Hepatocyte (in vitro differentiated cells): ENCODE measurements at regions not wholly inside any gene's neighbourhood (a gene's known extent, or its start where the extent isn't known, plus 50 kb on each side); places are given as distances from the start of the nearest gene placed in this dataset.

Experiments
- CTCF ChIP-seq: fragments of 200-600 bp; sonication (generic); IDR thresholded peaks from 2 replicates; pipeline ENCODE4 v1.5.1; 2016; ENCODE audit warnings: antibody characterized with exemption, mild to moderate bottlenecking; ENCODE audit not compliant: poor library complexity
- EZH2 ChIP-seq: fragments of 200-600 bp; sonication (generic); IDR thresholded peaks from 2 replicates; pipeline ENCODE4 v1.6.1; 2016; ENCODE audit warnings: antibody characterized with exemption, mild to moderate bottlenecking, borderline replicate concordance
- EZH2phosphoT487 ChIP-seq: fragments of 200-600 bp; sonication (generic); IDR thresholded peaks from one replicate; pipeline ENCODE4 v1.6.1; 2018; ENCODE audit warnings: antibody characterized with exemption, mild to moderate bottlenecking, low read depth, moderate library complexity; ENCODE audit not compliant: unreplicated experiment, severe bottlenecking

GRCh38 chr5:61894046-61894445, 412.0 kb upstream of the KIF2A start:
- no peak for TF ChIP-seq EZH2
- TF ChIP-seq CTCF: no peak
- TF ChIP-seq EZH2phosphoT487: no peak
